SK-N-SH treated with all-trans-retinoic acid at 6 μM for 48 hours (cell line): ENCODE measurements at regions not wholly inside any gene's neighbourhood (a gene's known extent, or its start where the extent isn't known, plus 50 kb on each side); places are given as distances from the start of the nearest gene placed in this dataset.

Experiments
- ARNTL ChIP-seq: fragments of 450-650 bp; formaldehyde crosslinking; IDR thresholded peaks from 2 replicates; pipeline ENCODE4 v1.5.0; 2020; ENCODE audit warnings: low read depth, mild to moderate bottlenecking, moderate library complexity, borderline replicate concordance
- BACH2 ChIP-seq: fragments of 250-450 bp; sonication (Bioruptor Pico); IDR thresholded peaks from 2 replicates; pipeline ENCODE4 v1.9.0; 2021; ENCODE audit warnings: mild to moderate bottlenecking, borderline replicate concordance
- CREB5 ChIP-seq: fragments of 250-450 bp; sonication (Bioruptor Pico); IDR thresholded peaks from 2 replicates; pipeline ENCODE4 v1.5.1; 2020; ENCODE audit warnings: low read depth, mild to moderate bottlenecking, moderate library complexity
- CSDC2 ChIP-seq: fragments of 250-450 bp; sonication (Bioruptor Pico); IDR thresholded peaks from 2 replicates; pipeline ENCODE4 v1.5.0; 2020; ENCODE audit warnings: mild to moderate bottlenecking, moderate library complexity
- CSRNP3 ChIP-seq: fragments of 250-450 bp; sonication (Bioruptor Pico); IDR thresholded peaks from 2 replicates; pipeline ENCODE4 v1.5.1; 2021; ENCODE audit warnings: mild to moderate bottlenecking, moderate library complexity
- GLIS3 ChIP-seq: fragments of 250-450 bp; sonication (Bioruptor Pico); IDR thresholded peaks from 2 replicates; pipeline ENCODE4 v1.5.0; 2020; ENCODE audit warnings: mild to moderate bottlenecking, moderate library complexity
- ISL1 ChIP-seq: fragments of 250-450 bp; sonication (Bioruptor Pico); IDR thresholded peaks from 2 replicates; pipeline ENCODE4 v2.1.2; 2022; ENCODE audit warnings: mild to moderate bottlenecking, moderate library complexity
- PATZ1 ChIP-seq: fragments of 250-450 bp; sonication (Bioruptor Pico); IDR thresholded peaks from 2 replicates; pipeline ENCODE4 v1.8.0; 2020; ENCODE audit warnings: mild to moderate bottlenecking, moderate library complexity, borderline replicate concordance
- RARB ChIP-seq: fragments of 250-450 bp; sonication (Bioruptor Pico); IDR thresholded peaks from 2 replicates; pipeline ENCODE4 v1.8.0; 2021; ENCODE audit warnings: mild to moderate bottlenecking, moderate library complexity
- ZC3H10 ChIP-seq: fragments of 250-450 bp; sonication (Bioruptor Pico); IDR thresholded peaks from 2 replicates; pipeline ENCODE4 v1.5.1; 2021; ENCODE audit warnings: mild to moderate bottlenecking, moderate library complexity
- ZFP3 ChIP-seq: fragments of 250-450 bp; sonication (Bioruptor Pico); IDR thresholded peaks from 2 replicates; pipeline ENCODE4 v1.5.0; 2020; ENCODE audit warnings: mild to moderate bottlenecking, moderate library complexity
- ZFP30 ChIP-seq: fragments of 450-650 bp; formaldehyde crosslinking; IDR thresholded peaks from 2 replicates; pipeline ENCODE4 v1.5.0; 2022; ENCODE audit warnings: mild to moderate bottlenecking, moderate library complexity
- ZNF70 ChIP-seq: fragments of 450-650 bp; formaldehyde crosslinking; IDR thresholded peaks from 2 replicates; pipeline ENCODE4 v1.5.0; 2020; ENCODE audit warnings: mild to moderate bottlenecking, moderate library complexity
- ZNF8 ChIP-seq: fragments of 450-650 bp; formaldehyde crosslinking; IDR thresholded peaks from 2 replicates; pipeline ENCODE4 v1.5.0; 2020; ENCODE audit warnings: mild to moderate bottlenecking, moderate library complexity

- TF ChIP-seq RARB, result no peak
- no peak for TF ChIP-seq BACH2 (CRISPR knock-in tag)
- no peak for TF ChIP-seq CSDC2 (CRISPR knock-in tag)
- no peak for TF ChIP-seq CSRNP3
- TF ChIP-seq ZFP30 (CRISPR knock-in tag), result no peak
- TF ChIP-seq PATZ1, result no peak
- no peak for TF ChIP-seq ZNF70 (CRISPR knock-in tag)
- no peak for TF ChIP-seq GLIS3 (CRISPR knock-in tag)
- no peak for TF ChIP-seq CREB5 (CRISPR knock-in tag)
- no peak for TF ChIP-seq ZC3H10 (CRISPR knock-in tag)
- no peak for TF ChIP-seq ZFP3
- TF ChIP-seq ARNTL (CRISPR knock-in tag), result no peak
- TF ChIP-seq ZNF8 (CRISPR knock-in tag), result no peak
- no peak for TF ChIP-seq ISL1 (CRISPR knock-in tag)
These were observed 78.4 kb upstream of the HTR4 start for GRCh38 chr5:148732692-148733091.
